K562 (cell line): ENCODE measurements at regions not wholly inside any gene's neighbourhood (a gene's known extent, or its start where the extent isn't known, plus 50 kb on each side); places are given as distances from the start of the nearest gene placed in this dataset.

ENCODE experiments used
- ATAC-seq: fragments of 200-7000 bp; cut with Tn5 transposase; 3 replicates; pipeline ENCODE4 v1.9.1; 2020; ENCODE audit warnings: moderate library complexity
- BruUV-seq: library from RNA; stranded (reverse); fragments of 400-500 nt; replicated peaks from 2 replicates; lab custom pipeline; 2021; lab: Mats Ljungman, UMichigan
- CTCF ChIA-PET: fragments of 300-600 bp; formaldehyde crosslinking; extraction: SDS; loops from one replicate; lab custom pipeline; 2021; ENCODE audit warnings: low intra/inter-chr PET ratio; lab: Yijun Ruan, JAX
- POLR2A ChIA-PET: fragments of 300-600, 350-650 bp; sonication (Branson Sonifier 250); formaldehyde crosslinking; extraction: SDS; loops from one replicate; lab custom pipeline; 2021; ENCODE audit warnings: antibody characterized with exemption, inconsistent platforms; lab: Yijun Ruan, JAX
- DNase-seq, 4 experiments: peaks; one replicate each; pipeline versions ENCODE4 v3.0.0 to v3.0.0-alpha.2; 2011 to 2018; ENCODE audit warnings: low spot score in 3 of 4, mixed read lengths in 3 of 4; ENCODE audit errors: extremely low read depth in 1 of 4
- FAIRE-seq: peaks from 2 replicates; lab custom pipeline; 2011; peaks lifted over from hg19 to GRCh38; lab: Jason Lieb, UNC
- H2AFZ ChIP-seq: 2 replicates; pipeline ENCODE4 v1.6.0; 2011; ENCODE audit warnings: low read depth, low read length, control low read depth, inconsistent platforms
- H3K27ac ChIP-seq: fragments of 200-600 bp; 3 replicates; pipeline ENCODE4 v1.8.0; 2011; ENCODE audit warnings: low read depth, mild to moderate bottlenecking, control low read depth, inconsistent platforms, low read length, moderate library complexity, mixed read lengths; ENCODE audit errors: extremely low read depth
- H3K27me3 ChIP-seq, 2 experiments: fragments of 300-600 bp in 1 of 2; 2 replicates in 1 of 2; 3 replicates in 1 of 2; pipeline versions ENCODE4 v1.6.0 to v1.8.0; 2011; ENCODE audit warnings: inconsistent platforms in 2 of 2, low read length in 2 of 2, mild to moderate bottlenecking in 1 of 2, mixed read lengths in 1 of 2, moderate library complexity in 1 of 2; ENCODE audit not compliant: control insufficient read depth in 2 of 2, insufficient read depth in 2 of 2
- H3K36me3 ChIP-seq: fragments of 300-600 bp; 3 replicates; pipeline ENCODE4 v1.8.0; 2011; ENCODE audit warnings: mild to moderate bottlenecking, low read length, inconsistent platforms; ENCODE audit not compliant: control insufficient read depth, insufficient read depth
- H3K4me1 ChIP-seq, 2 experiments: fragments of 200-600 bp in 1 of 2; replicated peaks in 1 of 2; 2 replicates in 1 of 2; 3 replicates in 1 of 2; pipeline versions ENCODE4 v1.5.1 to v1.8.0; 2011; ENCODE audit warnings: inconsistent platforms in 2 of 2, low read length in 2 of 2, mild to moderate bottlenecking in 1 of 2, mixed read lengths in 1 of 2, moderate library complexity in 1 of 2; ENCODE audit not compliant: control insufficient read depth in 2 of 2, insufficient read depth in 2 of 2
- H3K4me2 ChIP-seq: 2 replicates; pipeline ENCODE4 v1.6.1; 2011; ENCODE audit warnings: low read length, control low read depth, inconsistent platforms, mixed read lengths; ENCODE audit not compliant: insufficient read depth
- H3K4me3 ChIP-seq: fragments of 200-600 bp; sonication (generic), shearing (Covaris generic); 2 replicates; pipeline ENCODE4 v1.5.1; 2016; ENCODE audit warnings: control low read depth, inconsistent platforms
- H3K79me2 ChIP-seq: fragments of 200-600 bp; 3 replicates; pipeline ENCODE4 v1.8.0; 2011; ENCODE audit warnings: low read length, inconsistent platforms; ENCODE audit not compliant: control insufficient read depth, insufficient read depth
- H3K9ac ChIP-seq, 2 experiments: 2 replicates each; pipeline versions ENCODE4 v1.6.0 to v1.6.1; 2011; ENCODE audit warnings: low read depth in 2 of 2, low read length in 2 of 2, control low read depth in 1 of 2, inconsistent platforms in 1 of 2, mild to moderate bottlenecking in 1 of 2, mixed read lengths in 1 of 2; ENCODE audit not compliant: insufficient read depth in 1 of 2
- H3K9me1 ChIP-seq: one replicate; pipeline ENCODE4 v1.6.0; 2011; ENCODE audit warnings: inconsistent platforms, mild to moderate bottlenecking, low read length, moderate library complexity; ENCODE audit not compliant: control insufficient read depth, insufficient read depth
- H3K9me3 ChIP-seq: replicated peaks from 2 replicates; pipeline ENCODE4 v1.5.1; 2011; ENCODE audit warnings: low read depth, low read length, inconsistent platforms; ENCODE audit not compliant: control insufficient read depth, insufficient read depth
- H4K20me1 ChIP-seq: replicated peaks from 2 replicates; pipeline ENCODE4 v1.6.1; 2011; ENCODE audit warnings: low read length, inconsistent platforms, mixed read lengths; ENCODE audit not compliant: control insufficient read depth, insufficient read depth
- CBX2 ChIP-seq: fragments of 200-600 bp; sonication (generic); IDR thresholded peaks from one replicate; pipeline ENCODE4 v1.6.1; 2012; ENCODE audit warnings: mild to moderate bottlenecking, low read length, inconsistent platforms; ENCODE audit not compliant: insufficient read depth, poor library complexity, severe bottlenecking
- EP300 ChIP-seq: IDR thresholded peaks from 2 replicates; pipeline ENCODE4 v1.6.1; 2012; ENCODE audit warnings: low read length, improper control_type of control experiment
- ERF ChIP-seq: fragments of 450-650 bp; formaldehyde crosslinking; IDR thresholded peaks from 2 replicates; pipeline ENCODE4 v1.4.0; 2020; ENCODE audit warnings: mild to moderate bottlenecking, mixed read lengths
- FOXO4 ChIP-seq: fragments of 450-650 bp; formaldehyde crosslinking; IDR thresholded peaks from 2 replicates; pipeline ENCODE4 v1.4.0; 2020; ENCODE audit warnings: mild to moderate bottlenecking, moderate library complexity
- POLR3G ChIP-seq: IDR thresholded peaks from 2 replicates; pipeline ENCODE4 v1.6.1; 2011; ENCODE audit not compliant: insufficient read length, insufficient replicate concordance; ENCODE audit errors: extremely low read depth
- ZNF431 ChIP-seq: sonication (generic); formaldehyde crosslinking; IDR thresholded peaks from 2 replicates; pipeline ENCODE4 v1.8.0; 2022; ENCODE audit warnings: mild to moderate bottlenecking, missing genetic modification reagents
- WGBS: fragments of 100-300 bp; shearing (Covaris generic); methylation state at CpG from one replicate; pipeline ENCODE4 v1.1.6; 2016; ENCODE audit warnings: low coverage, mixed read lengths; ENCODE audit not compliant: insufficient coverage; ENCODE audit errors: missing lambda C conversion rate; 5-methylcytosine and 5-hydroxymethylcytosine counted together
- in situ Hi-C: fragments of 300-500 bp; cut with MboI; formaldehyde crosslinking; loops from 4 replicates; pipeline ENCODE4 v1.15.0; 2018; ENCODE audit warnings: inconsistent platforms, mixed read lengths
- intact Hi-C: fragments of 100-400 bp; cut with micrococcal nuclease; formaldehyde crosslinking; loops from 2 replicates; pipeline ENCODE4 v1.14.2; 2022
- TF ChIP-seq, protein P1 (sequence below), 2 experiments: IDR thresholded peaks in 1 of 2; conservative IDR thresholded peaks in 1 of 2; 2 replicates each; pipeline ENCODE4 v1.6.1; 2016; ENCODE audit warnings: low read depth in 2 of 2, mild to moderate bottlenecking in 1 of 2, missing compliant biosample characterization in 1 of 2, missing genetic modification characterization in 1 of 2, moderate library complexity in 1 of 2

GRCh38 chr18:45342166-45342565 is 273.1 kb upstream of the SLC14A2 start:
- in situ Hi-C loops = no loop called here
- ChIA-PET CTCF (no interaction called here), POLR2A (no interaction called here)
- Histone ChIP-seq H3K4me3 (no peak overlapping the region), H3K9me1 (no peaks in the 10 kb centered on the region), H3K9ac (no peak overlapping the region), H3K79me2 (no peaks in the 10 kb centered on the region), H3K9me3 (no peaks in the 10 kb centered on the region), H3K4me2 (no peak overlapping the region), H3K4me1 (no peaks in the 10 kb centered on the region), H3K36me3 (no peaks in the 10 kb centered on the region), H3K27ac (no peak overlapping the region), H2AFZ (no peak overlapping the region), H4K20me1 (no peaks in the 10 kb centered on the region), H3K27me3 (no peaks in the 10 kb centered on the region)
- ATAC-seq (no peak), DNase-seq (no peak), FAIRE-seq (no peak)
- TF ChIP-seq FOXO4 (no peak), EP300 (no peak), ZNF431 (CRISPR knock-in tag) (no peak), CBX2 (no peak), ERF (no peak), POLR3G (no peak)
- TF ChIP-seq, protein P1, sequence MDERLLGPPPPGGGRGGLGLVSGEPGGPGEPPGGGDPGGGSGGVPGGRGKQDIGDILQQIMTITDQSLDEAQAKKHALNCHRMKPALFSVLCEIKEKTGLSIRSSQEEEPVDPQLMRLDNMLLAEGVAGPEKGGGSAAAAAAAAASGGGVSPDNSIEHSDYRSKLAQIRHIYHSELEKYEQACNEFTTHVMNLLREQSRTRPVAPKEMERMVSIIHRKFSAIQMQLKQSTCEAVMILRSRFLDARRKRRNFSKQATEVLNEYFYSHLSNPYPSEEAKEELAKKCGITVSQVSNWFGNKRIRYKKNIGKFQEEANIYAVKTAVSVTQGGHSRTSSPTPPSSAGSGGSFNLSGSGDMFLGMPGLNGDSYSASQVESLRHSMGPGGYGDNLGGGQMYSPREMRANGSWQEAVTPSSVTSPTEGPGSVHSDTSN (CRISPR knock-in tag; IDR thresholded peaks at IDR 0.05; ENCODE audit: low read depth) = no peak
- TF ChIP-seq, protein P1 (tag; conservative IDR thresholded peaks at IDR 0.05; ENCODE audit: low read depth) = no peak
- intact Hi-C loops = no loop called here
- BruUV-seq = no TSS peak
- 0% methylated on average over 3 of the region's 3 CpGs for WGBS
